HepG2 (cell line): ENCODE measurements at regions not wholly inside any gene's neighbourhood (a gene's known extent, or its start where the extent isn't known, plus 50 kb on each side); places are given as distances from the start of the nearest gene placed in this dataset.

Source experiments
- NR2F2 ChIP-seq: IDR thresholded peaks from 2 replicates; pipeline ENCODE4 v1.6.1; 2012; ENCODE audit warnings: low read depth, inconsistent platforms, borderline replicate concordance
- PBX3 ChIP-seq: sonication (generic); formaldehyde crosslinking; IDR thresholded peaks from 2 replicates; pipeline ENCODE4 v1.8.1; 2023; ENCODE audit warnings: missing genetic modification reagents, inconsistent platforms, borderline replicate concordance
- TAF1 ChIP-seq: sonication (generic); formaldehyde crosslinking; IDR thresholded peaks from 2 replicates; pipeline ENCODE4 v1.4.0; 2020; ENCODE audit warnings: missing genetic modification reagents
- TCF7L2 ChIP-seq: IDR thresholded peaks from 2 replicates; pipeline ENCODE4 v1.6.1; 2011; ENCODE audit warnings: mild to moderate bottlenecking, low read depth, low read length, moderate library complexity
- ZFP62 ChIP-seq: sonication (generic); formaldehyde crosslinking; IDR thresholded peaks from 2 replicates; pipeline ENCODE4 v1.4.0; 2020; ENCODE audit warnings: missing genetic modification reagents
- ZNF274 ChIP-seq: sonication (generic); formaldehyde crosslinking; IDR thresholded peaks from 2 replicates; pipeline ENCODE4 v1.5.1; 2020; ENCODE audit warnings: mild to moderate bottlenecking, missing genetic modification reagents
- ZNF335 ChIP-seq: sonication (generic); formaldehyde crosslinking; IDR thresholded peaks from 2 replicates; pipeline ENCODE4 v1.4.0; 2020; ENCODE audit warnings: missing genetic modification reagents
- ZNF468 ChIP-seq: sonication (generic); formaldehyde crosslinking; IDR thresholded peaks from 2 replicates; pipeline ENCODE4 v1.8.0; 2022; ENCODE audit warnings: mild to moderate bottlenecking, moderate library complexity, missing genetic modification reagents

GRCh38 chr10:120260456-120260855 lies 196.6 kb upstream of the PLPP4 start:
- no peak for TF ChIP-seq ZFP62 (CRISPR knock-in tag)
- TF ChIP-seq NR2F2, result no peak
- no peak for TF ChIP-seq TCF7L2
- TF ChIP-seq TAF1 (CRISPR knock-in tag), result no peak
- TF ChIP-seq ZNF468 (CRISPR knock-in tag), result no peak
- TF ChIP-seq PBX3 (CRISPR knock-in tag), result no peak
- no peak for TF ChIP-seq ZNF335 (CRISPR knock-in tag)
- TF ChIP-seq ZNF274, result no peak
